GM12891 (cell line): ENCODE measurements at regions not wholly inside any gene's neighbourhood (a gene's known extent, or its start where the extent isn't known, plus 50 kb on each side); places are given as distances from the start of the nearest gene placed in this dataset.
"Not testable (repeated sequence)": the region's sequence is repeated elsewhere in the genome, so short reads cannot be mapped to it uniquely, and the experiment has no call there.

ENCODE experiments used
- POLR2A ChIP-seq: IDR thresholded peaks from 2 replicates; pipeline ENCODE4 v1.6.1; 2011; ENCODE audit warnings: low read depth, low read length, control low read depth
- POLR2AphosphoS5 ChIP-seq: IDR thresholded peaks from 2 replicates; pipeline ENCODE4 v1.6.1; 2011; ENCODE audit warnings: low read depth, low read length, control low read depth

GRCh38 chr6:144692050-144692449 lies 406.9 kb downstream of the UTRN start:
- TF ChIP-seq POLR2A, POLR2AphosphoS5: not testable (repeated sequence)
